Smooth muscle cell (in vitro differentiated cells): ENCODE measurements at regions not wholly inside any gene's neighbourhood (a gene's known extent, or its start where the extent isn't known, plus 50 kb on each side); places are given as distances from the start of the nearest gene placed in this dataset.

ENCODE experiments used
- DNase-seq: peaks from one replicate; lab custom pipeline; 2025; ENCODE audit not compliant: unreplicated experiment; lab: John Stamatoyannopoulos, UW
- H2AFZ ChIP-seq: fragments of 200-600 bp; sonication (generic); 2 replicates; pipeline ENCODE4 v1.6.0; 2016; ENCODE audit warnings: antibody characterized with exemption, low read depth, mild to moderate bottlenecking
- H3F3A ChIP-seq: fragments of 200-600 bp; sonication (generic); 2 replicates; pipeline ENCODE4 v1.6.0; 2017; ENCODE audit warnings: antibody characterized with exemption, low read depth
- H3K27ac ChIP-seq: fragments of 200-600 bp; sonication (generic); 2 replicates; pipeline ENCODE4 v1.5.1; 2016; ENCODE audit warnings: low read depth, mild to moderate bottlenecking
- H3K27me3 ChIP-seq: fragments of 200-600 bp; sonication (generic); 2 replicates; pipeline ENCODE4 v1.6.1; 2016; ENCODE audit warnings: low read depth, mild to moderate bottlenecking
- H3K36me3 ChIP-seq: fragments of 200-600 bp; sonication (generic); 2 replicates; pipeline ENCODE4 v1.5.1; 2016; ENCODE audit warnings: low read depth
- H3K4me1 ChIP-seq: fragments of 200-600 bp; sonication (generic); 2 replicates; pipeline ENCODE4 v1.5.1; 2016; ENCODE audit warnings: low read depth
- H3K4me2 ChIP-seq: fragments of 200-600 bp; sonication (generic); 2 replicates; pipeline ENCODE4 v1.6.0; 2016; ENCODE audit warnings: mild to moderate bottlenecking
- H3K4me3 ChIP-seq: fragments of 200-600 bp; sonication (generic); 2 replicates; pipeline ENCODE4 v1.5.1; 2016; ENCODE audit warnings: mild to moderate bottlenecking
- H3K79me2 ChIP-seq: fragments of 200-600 bp; sonication (generic); 2 replicates; pipeline ENCODE4 v1.6.0; 2016; ENCODE audit warnings: low read depth, mild to moderate bottlenecking
- H3K9ac ChIP-seq: fragments of 200-600 bp; sonication (generic); 2 replicates; pipeline ENCODE4 v1.6.0; 2016; ENCODE audit warnings: low read depth
- H3K9me3 ChIP-seq: fragments of 200-600 bp; sonication (generic); replicated peaks from 2 replicates; pipeline ENCODE4 v1.5.1; 2016; ENCODE audit warnings: low read depth
- H4K20me1 ChIP-seq: fragments of 200-600 bp; sonication (generic); 2 replicates; pipeline ENCODE4 v1.6.0; 2016; ENCODE audit warnings: low read depth
- CTCF ChIP-seq: fragments of 200-600 bp; sonication (generic); IDR thresholded peaks from 2 replicates; pipeline ENCODE4 v1.5.1; 2017; ENCODE audit warnings: borderline replicate concordance, mild to moderate bottlenecking, antibody characterized with exemption; ENCODE audit not compliant: insufficient read depth, poor library complexity, severe bottlenecking
- WGBS: methylation state at CpG from one replicate; pipeline ENCODE4 v1.1.7; 2016; ENCODE audit warnings: low lambda C conversion rate; 5-methylcytosine and 5-hydroxymethylcytosine counted together

- Histone ChIP-seq H3K9ac (no peak overlapping the region), H3K4me1 (no peaks in the 10 kb centered on the region), H3F3A (no peaks in the 10 kb centered on the region), H3K36me3 (no peaks in the 10 kb centered on the region), H4K20me1 (no peaks in the 10 kb centered on the region), H3K9me3 (no peaks in the 10 kb centered on the region), H3K4me2 (no peak overlapping the region), H3K27ac (no peak overlapping the region), H3K79me2 (no peaks in the 10 kb centered on the region), H3K4me3 (no peak overlapping the region), H2AFZ (no peak overlapping the region), H3K27me3 (no peaks in the 10 kb centered on the region)
- no peak for DNase-seq
- TF ChIP-seq CTCF, result no peak
Measured at GRCh38 chr6:147023148-147023547, 181.1 kb upstream of the STXBP5 start.

DNA sequence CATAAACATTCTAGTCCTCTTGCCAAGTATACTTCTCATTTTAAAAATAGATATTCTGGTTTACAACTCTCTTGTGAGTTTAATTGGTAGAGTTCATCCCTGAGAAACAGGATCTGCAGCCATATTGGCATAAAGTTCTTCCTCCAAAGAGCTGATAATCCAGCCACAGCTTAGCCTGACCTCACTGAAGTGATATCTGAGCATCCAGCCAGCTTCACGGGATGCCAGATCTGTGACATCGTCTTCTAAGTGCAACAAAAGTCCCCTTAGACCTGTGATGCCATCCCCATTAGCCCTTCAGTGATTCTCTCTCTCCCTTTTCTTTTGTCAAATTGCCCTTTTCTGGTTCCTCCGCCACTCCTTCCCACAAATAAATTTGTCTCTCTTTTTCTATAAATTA lies 180.6 kb upstream of the STXBP5 start:
- H3K36me3 ChIP-seq, result no peaks in the 10 kb centered on the region
- H3K27me3 ChIP-seq, result no peaks in the 10 kb centered on the region

DNA sequence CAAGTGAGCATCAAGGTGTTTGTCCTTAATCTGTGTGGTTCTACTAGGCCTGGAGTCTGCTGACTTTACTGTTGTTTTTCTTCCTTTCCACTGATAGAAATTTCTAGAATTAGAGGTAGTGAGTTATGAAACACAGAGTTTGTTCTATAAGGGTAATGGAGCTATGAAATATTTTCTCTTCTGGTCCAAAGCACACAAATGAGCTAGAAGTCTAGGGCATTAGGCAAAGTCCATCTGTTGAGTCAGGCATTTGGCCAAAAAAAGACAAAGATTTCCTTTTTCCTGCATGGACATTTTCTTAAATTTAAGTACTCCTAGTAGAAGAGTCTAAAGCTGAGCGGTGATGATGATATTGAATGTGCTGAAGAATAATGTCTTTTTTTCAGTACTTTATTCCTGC lies 174.3 kb upstream of the STXBP5 start:
- H4K20me1 ChIP-seq, result no peaks in the 10 kb centered on the region
- no peak for TF ChIP-seq CTCF
- H3K79me2 ChIP-seq, result no peaks in the 10 kb centered on the region
- H3K4me3 ChIP-seq, result no peak overlapping the region
- no peaks in the 10 kb centered on the region for H3F3A ChIP-seq
- no peaks in the 10 kb centered on the region for H3K27me3 ChIP-seq
- H3K9me3 ChIP-seq, result no peaks in the 10 kb centered on the region
- WGBS, result 91% methylated on average over 1 of the region's 1 CpG
- no peaks in the 10 kb centered on the region for H3K36me3 ChIP-seq
- H3K4me2 ChIP-seq, result no peak overlapping the region
- H3K4me1 ChIP-seq, result no peaks in the 10 kb centered on the region
- no peak for DNase-seq
- no peak overlapping the region for H2AFZ ChIP-seq
- H3K27ac ChIP-seq, result no peak overlapping the region
- no peak overlapping the region for H3K9ac ChIP-seq

More for the DNA sequence above, 180.6 kb upstream of the STXBP5 start:
- H2AFZ ChIP-seq, result no peak overlapping the region
- H3K9me3 ChIP-seq, result no peaks in the 10 kb centered on the region
- 63% methylated on average over 3 of the region's 3 CpGs for WGBS
- no peak for TF ChIP-seq CTCF
- no peaks in the 10 kb centered on the region for H3K4me1 ChIP-seq
- H3K27ac ChIP-seq, result no peak overlapping the region
- H3K4me2 ChIP-seq, result no peak overlapping the region
- no peaks in the 10 kb centered on the region for H3K79me2 ChIP-seq
- no peaks in the 10 kb centered on the region for H3F3A ChIP-seq
- no peak overlapping the region for H3K4me3 ChIP-seq
- no peaks in the 10 kb centered on the region for H4K20me1 ChIP-seq
- no peak overlapping the region for H3K9ac ChIP-seq
- no peak for DNase-seq

DNA sequence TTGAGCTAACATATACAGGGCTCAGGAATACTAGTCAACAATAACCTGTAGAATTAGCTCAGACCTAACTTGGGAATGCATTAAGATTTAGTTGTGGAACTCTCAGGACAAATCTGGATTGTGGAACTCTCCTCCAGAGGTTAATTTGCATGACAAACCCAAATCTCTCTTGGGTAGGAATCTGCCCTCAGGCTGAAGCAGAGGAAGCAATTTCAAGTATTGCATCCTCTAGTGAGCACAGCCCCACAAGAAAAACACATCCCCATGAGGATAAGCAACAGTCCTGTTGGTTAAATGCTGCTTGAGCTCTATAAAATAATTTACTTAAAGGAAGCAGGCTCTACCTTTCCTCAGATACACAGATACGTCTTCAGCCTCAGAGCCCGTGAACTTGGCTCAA lies 170.9 kb upstream of the STXBP5 start:
- Histone ChIP-seq H3K9me3 (no peaks in the 10 kb centered on the region), H3F3A (no peaks in the 10 kb centered on the region), H3K79me2 (no peaks in the 10 kb centered on the region), H4K20me1 (no peaks in the 10 kb centered on the region), H3K9ac (no peak overlapping the region), H3K4me1 (no peaks in the 10 kb centered on the region), H3K27ac (no peak overlapping the region), H3K4me2 (no peak overlapping the region), H2AFZ (no peak overlapping the region), H3K27me3 (no peaks in the 10 kb centered on the region), H3K4me3 (no peak overlapping the region), H3K36me3 (no peaks in the 10 kb centered on the region)
- no peak for DNase-seq
- no peak for TF ChIP-seq CTCF
- 60% methylated on average over 2 of the region's 2 CpGs for WGBS
